Naive thymus-derived CD4-positive, alpha-beta T cell (primary cell): ENCODE measurements at regions not wholly inside any gene's neighbourhood (a gene's known extent, or its start where the extent isn't known, plus 50 kb on each side); places are given as distances from the start of the nearest gene placed in this dataset.

Experiments used
- ATAC-seq: fragments of 150-1000 bp; cut with Tn5 transposase; 2 replicates; pipeline ENCODE4 v1.10.0; 2021; ENCODE audit warnings: mild to moderate bottlenecking, moderate library complexity
- CTCF ChIA-PET: fragments of 350-600 bp; sonication (Branson Sonifier 250); formaldehyde crosslinking; loops from one replicate; lab custom pipeline; 2021; ENCODE audit warnings: antibody characterized with exemption; lab: Charles Lee
- POLR2A ChIA-PET: fragments of 350-600 bp; sonication (Branson Sonifier 250); formaldehyde crosslinking; loops from one replicate; lab custom pipeline; 2021; ENCODE audit warnings: antibody characterized with exemption, inconsistent platforms; lab: Charles Lee
- DNase-seq, 9 donors: peaks; one replicate each; pipeline versions ENCODE4 v3.0.0 to v3.0.0-alpha.2; 2020 to 2022; ENCODE audit warnings: mixed read lengths in 1 of 9
- H3K27ac ChIP-seq: one replicate; pipeline ENCODE4 v1.7.0; 2013; ENCODE audit warnings: mild to moderate bottlenecking, low read depth, low read length, moderate library complexity
- H3K27me3 ChIP-seq, 2 donors: one replicate each; pipeline ENCODE4 v1.7.0; 2013; ENCODE audit warnings: low read length in 2 of 2, mild to moderate bottlenecking in 2 of 2, moderate library complexity in 2 of 2; ENCODE audit not compliant: control insufficient read depth in 2 of 2, insufficient read depth in 2 of 2
- H3K36me3 ChIP-seq, 3 experiments: 1 replicate in 2 of 3; 2 replicates in 1 of 3; pipeline ENCODE4 v1.7.0; 2013; ENCODE audit warnings: low read length in 3 of 3, mild to moderate bottlenecking in 3 of 3, moderate library complexity in 1 of 3; ENCODE audit not compliant: insufficient read depth in 3 of 3, control insufficient read depth in 2 of 3
- H3K4me1 ChIP-seq, 2 donors: one replicate each; pipeline ENCODE4 v1.7.0; 2013; ENCODE audit warnings: low read length in 2 of 2, mild to moderate bottlenecking in 2 of 2, moderate library complexity in 1 of 2; ENCODE audit not compliant: control insufficient read depth in 2 of 2, insufficient read depth in 2 of 2
- H3K4me3 ChIP-seq: 2 replicates; pipeline ENCODE4 v1.7.0; 2013; ENCODE audit warnings: mild to moderate bottlenecking, low read length
- H3K9me3 ChIP-seq, 3 experiments: 1 replicate in 2 of 3; 2 replicates in 1 of 3; pipeline ENCODE4 v1.7.0; 2013; ENCODE audit warnings: low read length in 3 of 3; ENCODE audit not compliant: control insufficient read depth in 2 of 3
- H3K27ac Mint-ChIP-seq, 9 donors: one replicate each; pipeline ENCODE4 v1.8.0; 2020 to 2022; ENCODE audit warnings: mixed read lengths in 9 of 9, mild to moderate bottlenecking in 8 of 9, moderate library complexity in 5 of 9, inconsistent platforms in 2 of 9
- H3K27me3 Mint-ChIP-seq, 5 donors: one replicate each; pipeline ENCODE4 v1.8.0; 2021 to 2022; ENCODE audit warnings: mixed read lengths in 5 of 5, mild to moderate bottlenecking in 1 of 5
- H3K36me3 Mint-ChIP-seq, 5 donors: one replicate each; pipeline ENCODE4 v1.8.0; 2020 to 2022; ENCODE audit warnings: mixed read lengths in 5 of 5, mild to moderate bottlenecking in 3 of 5, inconsistent platforms in 1 of 5
- H3K4me1 Mint-ChIP-seq, 7 donors: one replicate each; pipeline ENCODE4 v1.8.0; 2020 to 2022; ENCODE audit warnings: mixed read lengths in 7 of 7, mild to moderate bottlenecking in 3 of 7, inconsistent platforms in 1 of 7
- H3K4me3 Mint-ChIP-seq, 10 donors: one replicate each; pipeline ENCODE4 v1.8.0; 2020 to 2022; ENCODE audit warnings: mild to moderate bottlenecking in 10 of 10, mixed read lengths in 10 of 10, moderate library complexity in 6 of 10, inconsistent platforms in 2 of 10
- H3K9me3 Mint-ChIP-seq, 11 donors: one replicate each; pipeline ENCODE4 v1.8.0; 2020 to 2022; ENCODE audit warnings: mixed read lengths in 11 of 11, mild to moderate bottlenecking in 4 of 11, inconsistent platforms in 1 of 11, moderate library complexity in 1 of 11
- intact Hi-C, 2 donors: fragments of 100-400 bp; cut with micrococcal nuclease; formaldehyde crosslinking; loops; one replicate each; pipeline ENCODE4 v1.15.1; 2023

DNA sequence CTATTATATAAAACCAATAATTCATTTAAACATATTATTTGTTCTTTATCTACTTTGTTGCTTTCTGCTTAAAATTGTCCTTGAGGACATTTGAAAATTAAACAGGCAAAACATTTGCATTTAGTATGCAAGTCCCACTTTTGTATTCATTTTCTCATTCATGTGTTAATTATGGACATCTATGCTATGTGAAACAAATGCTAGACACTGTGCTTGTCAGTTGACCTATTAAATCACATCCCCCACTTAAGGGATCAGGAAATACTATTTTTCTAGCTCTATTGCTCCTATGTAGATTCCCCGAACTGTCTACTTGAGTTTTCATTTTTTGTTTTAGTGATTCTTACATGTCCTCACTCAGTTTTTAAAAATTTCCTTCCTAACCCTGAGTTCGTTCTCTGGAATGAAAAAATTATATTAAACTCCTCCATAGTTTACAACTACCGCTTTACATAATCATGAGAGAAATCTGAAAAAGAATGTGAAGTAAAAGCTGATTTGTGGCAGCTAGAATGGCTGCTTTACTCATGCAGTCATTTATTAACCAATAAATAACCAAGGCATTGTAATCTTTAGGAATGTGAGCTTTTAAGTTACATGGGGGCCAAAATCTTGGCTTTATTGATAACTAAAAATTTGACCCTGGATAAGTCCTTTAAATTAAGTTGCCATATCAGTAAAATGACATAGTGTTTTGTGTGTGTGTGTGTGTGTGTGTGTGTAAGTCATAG is 188.5 kb downstream of the LIG4 start:
- Mint-ChIP-seq H3K4me1 (no peaks in the 10 kb centered on the region), H3K4me3 (no peak overlapping the region), H3K9me3 (peaks cover 0 to 7% (median 0%) of the 10 kb centered on the region in 11 donors), H3K27me3 (no peaks in the 10 kb centered on the region), H3K27ac (no peak overlapping the region), H3K36me3 (no peaks in the 10 kb centered on the region)
- Histone ChIP-seq H3K27me3 (no peaks in the 10 kb centered on the region), H3K27ac (no peak overlapping the region), H3K36me3 (no peaks in the 10 kb centered on the region), H3K4me1 (no peaks in the 10 kb centered on the region), H3K4me3 (no peak overlapping the region), H3K9me3 (no peaks in the 10 kb centered on the region)
- intact Hi-C loops, result no loop called here
- ChIA-PET CTCF (no interaction called here), POLR2A (no interaction called here)
- ATAC-seq (no peak), DNase-seq (no peak)

DNA sequence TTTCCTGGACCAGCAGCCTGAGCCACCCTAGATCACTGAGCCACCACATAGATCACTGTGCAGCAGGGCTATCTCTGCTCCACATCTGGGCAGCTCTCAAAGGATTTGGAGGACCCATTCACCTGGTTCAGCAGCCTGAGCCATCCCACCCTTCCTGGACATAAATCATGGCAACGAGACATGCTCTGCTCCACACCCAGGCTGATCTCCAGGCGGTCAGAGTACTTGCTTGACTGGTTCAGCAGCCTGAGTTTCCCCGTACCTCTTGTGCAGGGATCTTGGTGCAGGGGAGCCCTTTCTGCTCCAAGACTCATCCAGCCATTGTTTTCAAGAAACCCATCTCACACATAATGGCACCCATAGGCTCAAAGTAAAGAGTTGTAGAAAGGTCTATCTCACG is 195.3 kb downstream of the LIG4 start:
- Mint-ChIP-seq H3K4me3 (no peak overlapping the region), H3K4me1 (no peaks in the 10 kb centered on the region), H3K36me3 (peaks cover 0 to 21% (median 0%) of the 10 kb centered on the region in 5 donors), H3K27me3 (no peaks in the 10 kb centered on the region), H3K9me3 (peaks cover 6 to 29% (median 22%) of the 10 kb centered on the region in 11 donors), H3K27ac (no peak overlapping the region)
- no peak overlapping the region for H3K27ac ChIP-seq
- H3K4me3 ChIP-seq, result no peak overlapping the region
- H3K4me1 ChIP-seq, result no peaks in the 10 kb centered on the region
- ChIA-PET POLR2A (no interaction called here), CTCF (no interaction called here)
- intact Hi-C loops, result no loop called here
- H3K36me3 ChIP-seq, result no peaks in the 10 kb centered on the region
- DNase-seq (no peak), ATAC-seq (no peak)
- no peaks in the 10 kb centered on the region for H3K27me3 ChIP-seq
- peaks cover 0 to 5% (median 0%) of the 10 kb centered on the region in 3 experiments for H3K9me3 ChIP-seq

DNA sequence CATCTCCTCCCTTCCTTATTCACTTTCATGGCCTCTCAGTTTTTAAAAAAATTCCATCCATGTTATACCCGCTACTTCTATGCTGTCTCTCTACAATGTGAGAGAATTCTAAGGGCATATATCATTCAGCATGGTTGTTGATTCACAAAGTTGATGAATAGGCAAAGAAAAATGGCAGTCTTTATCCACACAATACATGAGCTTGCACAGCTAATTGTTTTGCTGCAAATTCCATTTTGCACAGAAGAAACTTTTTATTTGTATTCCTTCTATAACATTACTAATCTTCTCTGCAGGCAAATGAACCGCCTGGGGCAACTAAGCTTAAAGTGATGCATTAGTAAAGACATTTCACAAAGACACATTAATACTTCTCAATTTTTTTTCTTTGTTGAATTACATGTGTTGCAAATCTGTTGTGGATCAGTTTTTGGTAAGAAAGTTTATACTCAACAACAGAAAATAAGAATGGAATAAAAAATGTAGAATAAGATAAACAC is 196.9 kb downstream of the LIG4 start:
- H3K4me3 Mint-ChIP-seq, result no peak overlapping the region
- Histone ChIP-seq H3K4me1 (no peaks in the 10 kb centered on the region), H3K27me3 (no peaks in the 10 kb centered on the region), H3K9me3 (peaks cover 0 to 5% (median 0%) of the 10 kb centered on the region in 3 experiments), H3K27ac (no peak overlapping the region), H3K4me3 (no peak overlapping the region), H3K36me3 (no peaks in the 10 kb centered on the region)
- H3K27me3 Mint-ChIP-seq, result no peaks in the 10 kb centered on the region
- CTCF ChIA-PET, result no interaction called here
- peaks cover 6 to 29% (median 25%) of the 10 kb centered on the region in 11 donors for H3K9me3 Mint-ChIP-seq
- DNase-seq (no peak), ATAC-seq (no peak)
- no peak overlapping the region for H3K27ac Mint-ChIP-seq
- POLR2A ChIA-PET, result no interaction called here
- intact Hi-C loops, result no loop called here
- peaks cover 0 to 21% (median 0%) of the 10 kb centered on the region in 5 donors for H3K36me3 Mint-ChIP-seq
- H3K4me1 Mint-ChIP-seq, result no peaks in the 10 kb centered on the region

DNA sequence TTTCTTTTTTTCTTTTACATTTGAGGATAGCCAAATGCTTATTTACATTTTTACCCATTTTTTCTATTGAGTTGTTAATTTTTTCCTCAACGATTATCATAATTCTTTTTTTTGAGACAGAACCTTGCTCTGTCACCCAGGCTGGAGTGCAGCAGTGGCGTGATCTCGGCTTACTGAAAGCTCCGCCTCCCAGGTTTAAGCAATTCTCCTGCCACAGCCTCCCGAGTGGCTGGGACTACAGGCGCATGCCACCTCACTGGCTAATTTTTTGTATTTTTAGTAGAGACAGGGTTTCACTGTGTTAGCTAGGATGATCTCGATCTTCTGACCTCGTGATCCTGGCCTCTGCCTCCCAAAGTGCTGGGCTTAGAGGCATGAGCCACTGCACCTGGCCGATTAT is 208.7 kb downstream of the LIG4 start:
- intact Hi-C loops, result no loop called here
- Histone ChIP-seq H3K27ac (no peak overlapping the region), H3K4me1 (no peaks in the 10 kb centered on the region), H3K27me3 (no peaks in the 10 kb centered on the region), H3K9me3 (no peaks in the 10 kb centered on the region), H3K36me3 (no peaks in the 10 kb centered on the region), H3K4me3 (no peak overlapping the region)
- peaks cover 0 to 3% (median 0%) of the 10 kb centered on the region in 5 donors for H3K27me3 Mint-ChIP-seq
- H3K9me3 Mint-ChIP-seq, result peaks cover 0 to 16% (median 4%) of the 10 kb centered on the region in 11 donors
- ChIA-PET POLR2A (no interaction called here), CTCF (no interaction called here)
- DNase-seq (no peak), ATAC-seq (no peak)
- H3K4me1 Mint-ChIP-seq, result no peaks in the 10 kb centered on the region
- no peaks in the 10 kb centered on the region for H3K36me3 Mint-ChIP-seq
- no peak overlapping the region for H3K4me3 Mint-ChIP-seq
- H3K27ac Mint-ChIP-seq, result no peak overlapping the region

DNA sequence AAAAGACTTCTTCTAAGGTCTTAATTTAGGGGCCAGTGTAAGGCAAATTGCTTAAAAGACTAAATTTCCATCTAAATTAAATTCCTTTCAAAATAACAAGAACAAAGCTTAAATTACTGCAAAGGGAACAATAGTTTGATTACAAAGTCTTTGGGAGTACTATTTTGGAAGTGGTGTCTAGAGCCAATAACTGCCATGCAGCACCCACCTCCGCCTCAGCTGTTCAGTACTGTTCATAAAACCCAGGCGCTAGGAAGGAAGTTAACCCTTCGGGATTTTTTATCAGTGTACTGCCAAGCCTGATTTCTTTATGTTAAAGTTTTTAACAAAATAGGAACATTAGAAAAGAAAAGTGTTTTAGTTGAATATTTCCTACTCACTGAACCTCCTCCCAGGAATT is 210.1 kb downstream of the LIG4 start:
- Histone ChIP-seq H3K4me1 (no peaks in the 10 kb centered on the region), H3K4me3 (no peak overlapping the region), H3K9me3 (no peaks in the 10 kb centered on the region), H3K27me3 (no peaks in the 10 kb centered on the region), H3K36me3 (no peaks in the 10 kb centered on the region), H3K27ac (no peak overlapping the region)
- Mint-ChIP-seq H3K9me3 (peaks cover 0 to 16% (median 4%) of the 10 kb centered on the region in 11 donors), H3K4me1 (no peaks in the 10 kb centered on the region), H3K4me3 (no peak overlapping the region), H3K27me3 (peaks cover 0 to 3% (median 0%) of the 10 kb centered on the region in 5 donors), H3K27ac (no peak overlapping the region), H3K36me3 (no peaks in the 10 kb centered on the region)
- ATAC-seq, result no peak
- ChIA-PET CTCF (no interaction called here), POLR2A (no interaction called here)
- intact Hi-C loops, result no loop called here
- DNase-seq, result no peak

DNA sequence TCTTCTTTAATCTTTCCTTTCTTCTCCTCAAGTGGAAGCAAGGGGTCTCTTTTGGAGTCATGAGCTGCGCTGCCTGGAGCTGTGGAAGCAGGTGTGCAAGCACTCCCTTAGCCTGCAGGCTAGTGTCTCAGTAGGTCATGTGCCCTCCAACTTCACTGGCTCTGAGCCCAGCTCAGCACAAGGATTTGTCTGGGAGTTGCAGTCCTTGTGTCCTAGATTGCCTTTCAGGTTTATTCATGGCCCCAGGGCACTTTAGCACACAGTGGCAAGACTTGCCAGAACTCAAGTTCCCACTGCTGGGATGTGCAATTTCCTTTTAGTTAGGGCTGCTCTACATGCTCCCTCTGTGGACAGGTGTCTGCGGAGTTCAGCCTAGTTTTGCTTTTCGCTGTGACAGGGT is 211.7 kb downstream of the LIG4 start:
- Mint-ChIP-seq H3K4me3 (no peak overlapping the region), H3K4me1 (peaks cover 0 to 4% (median 0%) of the 10 kb centered on the region in 7 donors), H3K27me3 (peaks cover 0 to 3% (median 0%) of the 10 kb centered on the region in 5 donors), H3K9me3 (peaks cover 0 to 12% (median 4%) of the 10 kb centered on the region in 11 donors), H3K27ac (no peak overlapping the region), H3K36me3 (no peaks in the 10 kb centered on the region)
- Histone ChIP-seq H3K9me3 (no peaks in the 10 kb centered on the region), H3K4me1 (no peaks in the 10 kb centered on the region), H3K27ac (no peak overlapping the region), H3K36me3 (no peaks in the 10 kb centered on the region), H3K27me3 (no peaks in the 10 kb centered on the region), H3K4me3 (no peak overlapping the region)
- ChIA-PET POLR2A (no interaction called here), CTCF (no interaction called here)
- no peak for DNase-seq
- intact Hi-C loops, result no loop called here
- ATAC-seq, result peak; percentile 16

DNA sequence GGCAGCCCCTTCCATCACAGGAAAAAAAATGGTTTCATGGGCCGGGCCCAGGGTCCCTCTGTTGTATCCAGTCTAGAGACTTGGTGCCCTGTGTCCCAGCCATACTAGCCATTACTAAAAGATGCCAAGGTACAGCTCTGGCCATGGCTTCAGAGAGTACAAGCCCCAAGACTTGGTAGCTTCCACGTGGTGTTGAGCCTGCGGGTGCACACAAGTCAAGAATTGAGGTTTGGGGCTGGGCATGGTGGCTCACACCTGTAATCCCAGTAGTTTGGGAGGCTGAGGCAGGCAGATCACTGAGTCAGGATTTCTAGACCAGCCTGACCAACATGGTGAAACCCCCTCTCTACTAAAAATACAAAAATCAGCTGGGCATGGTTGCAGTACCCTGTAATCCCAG is 214.3 kb downstream of the LIG4 start:
- no peak overlapping the region for H3K4me3 ChIP-seq
- no peaks in the 10 kb centered on the region for H3K9me3 ChIP-seq
- Mint-ChIP-seq H3K4me3 (no peak overlapping the region), H3K9me3 (peaks cover 0 to 30% (median 4%) of the 10 kb centered on the region in 11 donors), H3K4me1 (peaks cover 0 to 16% (median 0%) of the 10 kb centered on the region in 7 donors), H3K27ac (no peak overlapping the region), H3K27me3 (peaks cover 0 to 3% (median 0%) of the 10 kb centered on the region in 5 donors), H3K36me3 (no peaks in the 10 kb centered on the region)
- POLR2A ChIA-PET, result no interaction called here
- DNase-seq (no peak), ATAC-seq (no peak)
- intact Hi-C loops, result no loop called here
- CTCF ChIA-PET, result no interaction called here
- H3K4me1 ChIP-seq, result no peaks in the 10 kb centered on the region
- H3K36me3 ChIP-seq, result no peaks in the 10 kb centered on the region
- H3K27me3 ChIP-seq, result no peaks in the 10 kb centered on the region
- no peak overlapping the region for H3K27ac ChIP-seq
